ENCODE measurements at regions not wholly inside any gene's neighbourhood (a gene's known extent, or its start where the extent isn't known, plus 50 kb on each side); places are given as distances from the start of the nearest gene placed in this dataset.

GRCh38 chr7:50941525-50941924 lies 158.8 kb upstream of the GRB10 start:
- no peak for TF ChIP-seq CTCF (IDR thresholded peaks at IDR 0.05)
- no peak for TF ChIP-seq POLR2A (IDR thresholded peaks at IDR 0.05)
